CD4-positive, alpha-beta T cell (primary cell): ENCODE measurements at regions not wholly inside any gene's neighbourhood (a gene's known extent, or its start where the extent isn't known, plus 50 kb on each side); places are given as distances from the start of the nearest gene placed in this dataset.
"Not testable (repeated sequence)": the region's sequence is repeated elsewhere in the genome, so short reads cannot be mapped to it uniquely, and the experiment has no call there.

ENCODE experiments used
- ATAC-seq: fragments of 200-7000 bp; cut with Tn5 transposase; one replicate; pipeline ENCODE4 v1.10.0; 2022; ENCODE audit warnings: mild to moderate bottlenecking; ENCODE audit not compliant: poor library complexity
- CTCF ChIA-PET: fragments of 350-600 bp; sonication (Branson Sonifier 250); formaldehyde crosslinking; loops from one replicate; lab custom pipeline; 2021; ENCODE audit warnings: antibody characterized with exemption, inconsistent platforms; lab: Charles Lee
- POLR2A ChIA-PET: fragments of 350-600 bp; sonication (Branson Sonifier 250); formaldehyde crosslinking; loops from one replicate; lab custom pipeline; 2021; ENCODE audit warnings: antibody characterized with exemption, inconsistent platforms; lab: Charles Lee
- DNase-seq, 14 experiments: peaks; one replicate each; pipeline ENCODE4 v3.0.0-alpha.2; 2013 to 2020; ENCODE audit warnings: mixed read lengths in 2 of 14
- H3K27ac ChIP-seq, 2 donors: one replicate each; pipeline versions ENCODE4 v1.5.1 to v1.7.0; 2013; ENCODE audit warnings: low read length in 2 of 2, low read depth in 1 of 2, mild to moderate bottlenecking in 1 of 2
- H3K27me3 ChIP-seq, 2 experiments: 1 replicate in 1 of 2; 2 replicates in 1 of 2; pipeline versions ENCODE4 v1.6.1 to v1.7.0; 2013; ENCODE audit warnings: low read length in 2 of 2, control low read depth in 1 of 2, mild to moderate bottlenecking in 1 of 2, moderate library complexity in 1 of 2; ENCODE audit not compliant: insufficient read depth in 2 of 2, control insufficient read depth in 1 of 2
- H3K36me3 ChIP-seq: one replicate; pipeline ENCODE4 v1.6.1; 2013; ENCODE audit warnings: low read length, control low read depth; ENCODE audit not compliant: insufficient read depth
- H3K4me1 ChIP-seq: one replicate; pipeline ENCODE4 v1.6.1; 2013; ENCODE audit warnings: low read length, control low read depth; ENCODE audit not compliant: insufficient read depth
- H3K4me3 ChIP-seq: one replicate; pipeline ENCODE4 v1.5.1; 2013; ENCODE audit warnings: mild to moderate bottlenecking, low read length, moderate library complexity
- H3K9me3 ChIP-seq, 2 experiments: 1 replicate in 1 of 2; 2 replicates in 1 of 2; pipeline versions ENCODE4 v1.6.1 to v1.7.0; 2013; ENCODE audit warnings: low read length in 2 of 2, mild to moderate bottlenecking in 2 of 2, control low read depth in 1 of 2, moderate library complexity in 1 of 2; ENCODE audit not compliant: control insufficient read depth in 1 of 2, insufficient read depth in 1 of 2
- H3K27ac Mint-ChIP-seq: one replicate; pipeline ENCODE4 v1.8.0; 2020; ENCODE audit warnings: mixed read lengths
- H3K27me3 Mint-ChIP-seq: one replicate; pipeline ENCODE4 v1.8.0; 2021; ENCODE audit warnings: mixed read lengths
- H3K36me3 Mint-ChIP-seq: one replicate; pipeline ENCODE4 v1.8.0; 2021; ENCODE audit warnings: low read depth, mixed read lengths
- H3K4me1 Mint-ChIP-seq: one replicate; pipeline ENCODE4 v1.8.0; 2021; ENCODE audit warnings: low read depth, mixed read lengths
- H3K4me3 Mint-ChIP-seq: one replicate; pipeline ENCODE4 v1.8.0; 2020; ENCODE audit warnings: mild to moderate bottlenecking, mixed read lengths
- H3K9me3 Mint-ChIP-seq: one replicate; pipeline ENCODE4 v1.8.0; 2020; ENCODE audit warnings: mixed read lengths
- intact Hi-C, 2 experiments: fragments of 100-400 bp; cut with DNase I in 1 of 2; cut with micrococcal nuclease in 1 of 2; formaldehyde crosslinking; loops; one replicate each; pipeline versions ENCODE4 v1.15.1 to v1.9.0; 2023 to 2025; cut with DNase I, micrococcal nuclease
- TF ChIP-seq, protein P1 (sequence below): fragments of 200-600 bp; IDR thresholded peaks from one replicate; pipeline ENCODE4 v1.8.0; 2022; ENCODE audit warnings: antibody characterized with exemption, mild to moderate bottlenecking

DNA sequence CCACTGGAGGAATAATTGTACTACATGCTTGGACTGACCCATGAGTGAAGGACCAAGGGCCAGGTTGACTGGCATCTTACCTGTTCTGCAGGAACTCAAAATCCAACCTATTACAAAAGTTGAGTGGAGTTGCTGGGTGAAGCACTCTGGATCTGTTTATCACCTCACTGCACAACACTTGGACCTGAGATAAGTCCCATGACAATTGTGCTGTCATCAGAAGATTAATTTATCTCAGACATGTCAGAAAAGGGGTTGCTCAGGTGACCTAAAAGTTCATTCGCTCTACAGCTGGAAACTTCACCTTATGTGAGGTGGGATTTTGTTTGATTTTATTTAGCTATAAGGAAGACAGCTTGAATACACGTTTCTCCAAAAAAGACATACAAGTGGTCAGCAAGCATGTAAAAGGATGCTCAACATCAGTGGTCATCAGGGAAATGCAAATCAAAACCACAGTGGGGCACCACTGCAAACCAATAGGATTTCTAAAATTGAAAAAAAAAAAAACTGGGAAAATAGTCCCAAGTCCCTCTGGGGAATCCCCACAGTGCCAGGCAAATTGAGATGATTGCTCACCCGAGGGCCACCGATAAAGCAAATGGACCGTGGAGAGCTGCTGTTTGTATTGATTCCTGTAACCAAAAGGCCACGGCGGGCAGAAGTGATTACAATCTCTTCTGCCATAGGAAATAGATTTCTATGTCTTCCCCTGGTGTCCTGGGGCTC is 65.8 kb upstream of the SLC35F5 start:
- Histone ChIP-seq H3K4me3 (no peak overlapping the region), H3K4me1 (no peaks in the 10 kb centered on the region), H3K36me3 (no peaks in the 10 kb centered on the region), H3K27me3 (no peaks in the 10 kb centered on the region), H3K9me3 (no peaks in the 10 kb centered on the region), H3K27ac (no peak overlapping the region)
- no peak for DNase-seq
- intact Hi-C loops, result no loop called here
- CTCF ChIA-PET, result no interaction called here
- H3K4me3 Mint-ChIP-seq, result no peak overlapping the region
- H3K9me3 Mint-ChIP-seq, result no peaks in the 10 kb centered on the region
- ATAC-seq, result no peak
- no peaks in the 10 kb centered on the region for H3K4me1 Mint-ChIP-seq
- H3K27ac Mint-ChIP-seq, result no peak overlapping the region
- TF ChIP-seq, protein P1, sequence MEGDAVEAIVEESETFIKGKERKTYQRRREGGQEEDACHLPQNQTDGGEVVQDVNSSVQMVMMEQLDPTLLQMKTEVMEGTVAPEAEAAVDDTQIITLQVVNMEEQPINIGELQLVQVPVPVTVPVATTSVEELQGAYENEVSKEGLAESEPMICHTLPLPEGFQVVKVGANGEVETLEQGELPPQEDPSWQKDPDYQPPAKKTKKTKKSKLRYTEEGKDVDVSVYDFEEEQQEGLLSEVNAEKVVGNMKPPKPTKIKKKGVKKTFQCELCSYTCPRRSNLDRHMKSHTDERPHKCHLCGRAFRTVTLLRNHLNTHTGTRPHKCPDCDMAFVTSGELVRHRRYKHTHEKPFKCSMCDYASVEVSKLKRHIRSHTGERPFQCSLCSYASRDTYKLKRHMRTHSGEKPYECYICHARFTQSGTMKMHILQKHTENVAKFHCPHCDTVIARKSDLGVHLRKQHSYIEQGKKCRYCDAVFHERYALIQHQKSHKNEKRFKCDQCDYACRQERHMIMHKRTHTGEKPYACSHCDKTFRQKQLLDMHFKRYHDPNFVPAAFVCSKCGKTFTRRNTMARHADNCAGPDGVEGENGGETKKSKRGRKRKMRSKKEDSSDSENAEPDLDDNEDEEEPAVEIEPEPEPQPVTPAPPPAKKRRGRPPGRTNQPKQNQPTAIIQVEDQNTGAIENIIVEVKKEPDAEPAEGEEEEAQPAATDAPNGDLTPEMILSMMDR, result no peak
- H3K27me3 Mint-ChIP-seq, result no peaks in the 10 kb centered on the region
- H3K36me3 Mint-ChIP-seq, result peaks cover 2% of the 10 kb centered on the region
- POLR2A ChIA-PET, result no interaction called here

DNA sequence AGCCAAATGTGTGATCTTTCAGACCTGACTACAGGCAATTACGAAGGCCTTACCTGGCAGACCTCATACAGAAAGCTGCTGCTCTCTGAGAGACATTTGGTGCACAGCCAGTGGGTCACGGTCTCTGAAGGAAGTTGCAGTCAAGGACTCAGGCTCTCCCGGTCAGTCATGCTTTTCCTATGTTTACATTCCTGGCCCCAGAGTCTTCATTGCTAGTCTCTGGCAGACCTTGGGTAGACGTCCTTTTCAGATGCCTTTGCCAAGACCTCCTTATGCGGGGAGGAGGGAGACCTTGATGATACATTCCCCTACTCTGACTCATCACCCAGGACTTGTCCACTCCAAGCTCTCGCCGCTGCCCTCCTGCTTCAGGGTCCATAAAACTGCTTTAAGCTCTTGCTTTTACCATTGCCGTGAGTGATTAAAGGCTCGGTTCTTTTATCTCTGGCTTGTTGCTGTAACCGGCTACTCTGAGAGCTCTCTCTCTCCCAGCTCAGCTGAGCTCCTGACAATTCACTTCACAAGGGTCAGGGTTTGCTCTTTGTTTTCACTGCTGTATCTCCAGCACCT is 62.0 kb upstream of the SLC35F5 start:
- ATAC-seq (no peak), DNase-seq (no peak)
- intact Hi-C loops, result no loop called here
- H3K4me1 Mint-ChIP-seq, result no peaks in the 10 kb centered on the region
- CTCF ChIA-PET, result no interaction called here
- no peaks in the 10 kb centered on the region for H3K4me1 ChIP-seq
- H3K4me3 Mint-ChIP-seq, result no peak overlapping the region
- POLR2A ChIA-PET, result no interaction called here
- H3K27ac Mint-ChIP-seq, result no peak overlapping the region
- H3K36me3 Mint-ChIP-seq, result peaks cover 10% of the 10 kb centered on the region
- H3K9me3 Mint-ChIP-seq, result no peaks in the 10 kb centered on the region
- TF ChIP-seq, protein P1, result no peak
- no peak overlapping the region for H3K27ac ChIP-seq
- no peaks in the 10 kb centered on the region for H3K27me3 Mint-ChIP-seq
- H3K36me3 ChIP-seq, result no peaks in the 10 kb centered on the region
- H3K9me3 ChIP-seq, result no peaks in the 10 kb centered on the region
- H3K27me3 ChIP-seq, result no peaks in the 10 kb centered on the region
- no peak overlapping the region for H3K4me3 ChIP-seq

DNA sequence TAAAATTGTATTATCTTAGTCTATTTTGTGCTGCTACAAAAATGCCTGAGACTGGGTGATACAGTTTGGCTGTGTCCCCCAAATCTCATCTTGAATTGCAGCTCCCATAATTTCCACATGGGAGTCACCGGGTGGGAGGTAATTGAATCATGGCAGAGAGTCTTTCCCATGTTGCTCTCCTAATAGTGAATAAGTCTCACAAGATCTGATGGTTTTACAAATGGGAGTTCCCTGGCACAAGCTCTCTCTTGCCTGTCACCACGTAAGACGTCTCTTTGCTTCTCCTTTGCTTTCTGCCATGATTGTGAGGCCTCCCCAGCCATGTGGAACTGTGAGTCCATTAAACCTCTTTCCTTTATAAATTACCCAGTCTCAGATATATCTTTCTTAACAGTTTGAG is 57.0 kb upstream of the SLC35F5 start:
- H3K4me1 ChIP-seq, H3K4me3 Mint-ChIP-seq, H3K27ac Mint-ChIP-seq, H3K27ac ChIP-seq, H3K9me3 Mint-ChIP-seq, DNase-seq, H3K9me3 ChIP-seq, H3K27me3 Mint-ChIP-seq, POLR2A ChIA-PET, H3K4me3 ChIP-seq, intact Hi-C loops, H3K4me1 Mint-ChIP-seq, H3K36me3 ChIP-seq, ATAC-seq, H3K27me3 ChIP-seq, CTCF ChIA-PET: not testable (repeated sequence)
- H3K36me3 Mint-ChIP-seq, result peaks cover 14% of the 10 kb centered on the region

DNA sequence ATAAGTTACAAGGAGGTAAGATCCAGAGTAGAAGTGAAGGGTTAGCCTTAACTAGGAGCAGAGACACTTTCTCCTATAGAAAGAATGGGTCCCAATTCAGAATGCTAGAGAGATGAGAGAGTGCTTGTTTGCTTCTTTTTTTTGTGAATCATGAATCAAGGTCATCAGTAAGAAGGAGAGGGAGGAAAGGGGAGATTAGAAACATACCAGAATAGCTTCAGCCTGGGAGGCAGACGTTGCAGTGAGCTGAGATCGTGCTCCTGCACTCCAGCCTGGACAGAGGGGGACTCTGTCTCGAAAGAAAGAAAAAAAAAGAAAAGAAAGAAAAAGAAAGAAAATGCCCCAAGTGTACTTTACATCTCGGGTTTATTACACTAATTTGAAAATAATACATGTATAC is 55.8 kb upstream of the SLC35F5 start:
- ChIA-PET POLR2A (no interaction called here), CTCF (no interaction called here)
- Histone ChIP-seq H3K4me3 (no peak overlapping the region), H3K27me3 (no peaks in the 10 kb centered on the region), H3K9me3 (peaks cover 0 to 4% of the 10 kb centered on the region in 2 experiments), H3K36me3 (no peaks in the 10 kb centered on the region), H3K4me1 (no peaks in the 10 kb centered on the region), H3K27ac (no peak overlapping the region)
- TF ChIP-seq, protein P1, result no peak
- intact Hi-C loops, result no loop called here
- H3K4me1 Mint-ChIP-seq, result no peaks in the 10 kb centered on the region
- peaks cover 14% of the 10 kb centered on the region for H3K36me3 Mint-ChIP-seq
- no peak overlapping the region for H3K4me3 Mint-ChIP-seq
- DNase-seq, result no peak
- H3K9me3 Mint-ChIP-seq, result no peaks in the 10 kb centered on the region
- no peak overlapping the region for H3K27ac Mint-ChIP-seq
- no peak for ATAC-seq
- H3K27me3 Mint-ChIP-seq, result no peaks in the 10 kb centered on the region
